HG02798 (cell line): ENCODE measurements at regions not wholly inside any gene's neighbourhood (a gene's known extent, or its start where the extent isn't known, plus 50 kb on each side); places are given as distances from the start of the nearest gene placed in this dataset.

ENCODE experiments used
- ATAC-seq: cut with Tn5 transposase; IDR thresholded peaks from one replicate; pipeline ENCODE4 v1.9.1; 2021; ENCODE audit warnings: mild to moderate bottlenecking; ENCODE audit not compliant: unreplicated experiment, poor library complexity

DNA sequence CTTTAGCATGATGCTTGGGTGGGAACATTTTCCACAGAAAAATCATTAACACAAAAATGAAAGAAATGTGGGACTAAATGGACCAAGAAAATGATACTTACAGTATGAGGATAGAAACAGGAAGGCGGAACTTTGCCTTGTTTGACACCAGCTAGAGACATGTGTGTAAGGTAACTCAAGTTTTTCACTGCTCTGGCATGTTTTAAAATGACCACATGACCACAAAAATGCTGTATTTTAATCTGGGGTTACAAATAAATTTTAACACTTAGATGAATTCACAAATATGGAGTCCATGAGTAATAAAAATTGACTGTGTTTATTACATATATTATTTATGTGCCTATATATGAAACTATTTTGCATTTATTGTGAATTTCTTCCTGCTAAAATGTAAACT, 100.9 kb upstream of the PHYHIPL start:
- no peak for ATAC-seq

DNA sequence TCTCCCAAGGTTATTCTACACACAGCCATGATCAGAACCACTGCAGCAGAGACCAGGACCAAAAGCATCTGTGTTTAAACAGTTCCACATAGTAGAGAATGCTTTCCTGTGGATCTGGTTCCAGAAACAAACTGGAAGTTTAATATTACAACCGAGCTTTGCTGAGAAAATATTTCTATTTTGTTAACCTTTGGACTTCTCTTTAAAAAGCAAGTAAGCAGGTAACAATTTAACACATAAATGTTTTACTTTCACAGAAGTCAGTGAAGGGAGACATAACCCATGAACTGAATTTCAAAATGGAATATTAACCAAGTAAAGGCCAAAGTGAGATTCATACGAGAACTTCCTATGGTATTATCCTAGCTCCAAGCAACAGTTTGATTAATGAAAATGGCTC, 98.6 kb upstream of the PHYHIPL start:
- ATAC-seq = no peak

DNA sequence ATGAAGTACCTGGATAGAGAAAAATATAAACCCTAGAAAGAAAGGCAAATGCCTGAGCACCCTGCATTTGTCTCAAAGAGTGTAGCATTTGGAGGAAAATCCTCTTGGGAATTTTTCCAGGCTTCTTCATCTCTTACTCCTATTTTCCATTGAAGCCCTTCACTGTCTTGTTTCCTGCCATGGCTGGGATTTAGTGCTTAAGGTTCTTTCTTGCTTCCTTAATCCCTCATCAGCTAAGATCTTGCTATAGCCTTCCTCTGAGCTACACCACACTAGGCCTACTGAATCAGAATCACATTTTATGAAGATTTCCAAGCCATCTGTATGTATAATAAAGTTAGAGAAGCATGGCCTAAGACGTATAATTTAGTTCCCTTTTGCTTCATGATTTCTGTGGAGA, 97.5 kb upstream of the PHYHIPL start:
- ATAC-seq = no peak

DNA sequence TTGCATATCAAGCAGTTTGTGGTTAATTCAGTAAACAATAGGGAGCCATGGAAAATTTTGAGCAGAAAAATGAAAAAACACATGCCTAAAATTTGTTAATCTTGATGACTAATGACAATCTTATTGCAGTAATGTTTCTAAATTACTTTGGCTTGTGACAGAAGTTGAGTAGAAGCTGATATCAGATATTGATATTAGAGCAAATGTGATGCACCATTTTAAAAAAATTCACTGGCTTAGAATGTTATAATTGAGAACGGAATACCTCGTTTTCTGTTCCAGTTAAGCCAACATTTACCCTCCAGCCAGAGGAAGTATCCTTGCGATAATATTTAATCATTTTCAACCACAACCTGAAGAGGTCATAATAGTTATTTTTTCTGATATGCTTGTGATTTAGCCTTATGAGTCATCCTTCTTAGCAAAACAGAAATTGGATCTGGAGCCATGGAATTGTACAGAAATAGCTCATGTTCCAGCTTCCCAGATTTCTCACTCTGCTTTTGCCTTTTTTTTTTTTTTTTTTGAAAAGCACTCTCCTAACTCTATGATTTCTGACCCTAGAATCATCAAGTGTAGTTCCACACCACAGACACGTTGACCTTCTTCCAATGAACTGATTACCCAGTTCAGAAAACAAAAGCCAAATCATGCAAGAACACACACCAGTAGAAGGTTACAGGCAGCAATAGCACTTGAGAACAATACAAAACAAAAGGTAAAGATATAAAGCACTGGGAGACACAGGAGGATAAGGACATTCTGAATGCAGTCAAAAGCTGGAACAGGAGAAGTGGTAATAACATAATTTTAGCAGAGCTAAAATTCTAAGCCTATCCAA, 96.8 kb upstream of the PHYHIPL start:
- no peak for ATAC-seq

- no peak for ATAC-seq
These were observed 94.2 kb upstream of the PHYHIPL start for GRCh38 chr10:59082249-59082648.

- no peak for ATAC-seq
These were observed 91.4 kb upstream of the PHYHIPL start for GRCh38 chr10:59085054-59085453.

- no peak for ATAC-seq
These were observed 90.5 kb upstream of the PHYHIPL start for GRCh38 chr10:59085711-59086502.

GRCh38 chr10:59087486-59087885, 89.0 kb upstream of the PHYHIPL start:
- ATAC-seq = no peak

DNA sequence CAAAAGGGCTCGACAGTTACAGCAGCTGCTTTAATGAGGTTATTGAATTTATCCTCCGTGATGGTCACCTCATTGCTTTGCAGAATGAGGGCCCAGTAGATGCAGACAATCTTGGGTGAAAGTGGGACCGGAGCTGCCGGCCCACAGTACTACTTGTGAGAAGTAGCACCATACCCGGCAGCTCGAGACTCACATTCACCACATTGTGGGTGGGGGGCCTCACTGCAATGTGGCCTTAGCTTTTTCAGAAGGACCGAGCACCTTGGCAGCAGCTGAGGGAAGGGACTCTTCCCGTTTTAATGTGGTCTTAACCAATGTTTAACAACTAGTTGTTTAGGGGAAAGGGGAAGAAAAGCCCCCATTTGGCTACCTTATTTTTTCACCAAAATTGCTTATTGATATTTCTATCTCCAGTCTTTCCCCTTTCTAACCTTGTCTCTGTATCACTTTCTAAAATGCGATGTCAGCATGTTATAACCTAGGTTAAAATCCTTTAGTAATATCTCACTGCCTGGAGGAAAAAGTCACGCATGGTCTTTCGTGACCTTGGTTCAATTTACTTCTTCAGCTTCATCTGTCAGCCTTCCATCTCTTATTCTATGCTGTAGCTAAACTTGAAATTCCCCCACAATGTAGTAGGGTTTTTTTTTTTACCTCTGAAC, 87.4 kb upstream of the PHYHIPL start:
- ATAC-seq = no peak

- no peak for ATAC-seq
These were observed 85.4 kb upstream of the PHYHIPL start for GRCh38 chr10:59090817-59091622.

GRCh38 chr10:59093461-59093860, 83.0 kb upstream of the PHYHIPL start:
- ATAC-seq = no peak

DNA sequence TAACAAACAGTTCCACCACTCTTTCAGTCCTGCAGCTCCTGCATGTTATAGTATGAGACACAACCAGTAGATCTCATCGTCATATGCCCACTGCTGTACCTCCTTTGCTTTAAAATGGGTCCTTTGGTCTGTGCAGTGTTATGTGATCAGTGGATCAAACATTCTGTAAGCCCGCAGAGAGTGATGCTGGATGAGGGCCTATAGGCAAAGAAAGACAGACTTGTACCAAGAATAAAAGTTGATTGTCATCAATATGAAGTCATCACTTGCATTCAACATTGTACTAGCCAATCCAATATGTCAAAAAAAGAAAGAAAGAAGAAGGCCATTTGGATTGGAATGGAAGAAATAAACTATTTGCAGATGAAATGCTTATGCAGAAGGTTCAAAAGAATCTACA, 79.8 kb upstream of the PHYHIPL start:
- ATAC-seq = no peak

- no peak for ATAC-seq
These were observed 78.1 kb upstream of the PHYHIPL start for GRCh38 chr10:59098387-59098786.

DNA sequence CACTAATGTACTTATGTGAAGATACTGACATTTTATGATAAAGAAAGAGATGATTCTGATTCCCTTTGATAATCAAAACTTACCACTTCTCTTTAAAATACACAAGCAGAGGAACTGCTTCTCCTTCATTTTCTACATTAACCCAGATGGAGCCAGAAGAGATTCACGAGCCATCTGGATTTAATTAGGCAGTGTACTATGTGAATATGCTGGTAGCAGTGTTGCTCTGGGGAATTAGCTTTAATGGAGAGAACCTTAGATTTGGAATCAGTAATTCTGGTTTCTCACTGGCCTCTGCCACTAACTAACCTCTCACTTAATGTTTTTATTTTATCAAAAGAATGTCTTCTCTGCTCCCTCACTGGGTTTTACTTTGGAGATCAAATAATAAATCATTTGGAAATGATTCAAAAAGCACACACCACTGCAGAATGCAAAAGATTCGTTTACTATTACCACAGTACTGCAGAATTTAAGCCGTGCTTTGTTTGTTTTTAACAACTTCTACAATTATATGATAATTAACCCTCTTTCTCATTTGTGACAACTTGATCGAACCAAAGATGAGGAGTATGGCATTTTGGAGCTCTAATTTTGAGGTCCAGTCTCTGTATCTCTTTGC, 77.5 kb upstream of the PHYHIPL start:
- ATAC-seq = no peak

DNA sequence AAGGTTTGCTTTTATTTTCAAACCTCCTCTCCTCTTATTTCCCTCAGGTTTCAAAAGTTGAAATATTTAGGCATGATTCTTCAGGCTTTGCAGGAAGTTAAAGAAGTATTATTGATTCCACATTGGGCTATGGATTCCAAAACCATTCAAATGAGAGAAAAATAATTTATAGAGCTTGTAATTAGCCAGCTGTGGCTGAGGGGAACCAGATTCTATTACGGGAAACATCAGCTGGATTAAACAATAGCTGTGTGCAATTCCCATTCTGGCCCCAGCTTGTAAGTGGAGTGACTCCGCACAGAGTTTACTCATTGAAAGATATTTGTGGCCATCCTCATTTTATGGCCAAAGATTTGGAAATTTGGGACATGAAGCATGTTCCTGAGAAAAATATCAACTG, 77.0 kb upstream of the PHYHIPL start:
- no peak for ATAC-seq

GRCh38 chr10:59102394-59102793, 74.0 kb upstream of the PHYHIPL start:
- no peak for ATAC-seq

DNA sequence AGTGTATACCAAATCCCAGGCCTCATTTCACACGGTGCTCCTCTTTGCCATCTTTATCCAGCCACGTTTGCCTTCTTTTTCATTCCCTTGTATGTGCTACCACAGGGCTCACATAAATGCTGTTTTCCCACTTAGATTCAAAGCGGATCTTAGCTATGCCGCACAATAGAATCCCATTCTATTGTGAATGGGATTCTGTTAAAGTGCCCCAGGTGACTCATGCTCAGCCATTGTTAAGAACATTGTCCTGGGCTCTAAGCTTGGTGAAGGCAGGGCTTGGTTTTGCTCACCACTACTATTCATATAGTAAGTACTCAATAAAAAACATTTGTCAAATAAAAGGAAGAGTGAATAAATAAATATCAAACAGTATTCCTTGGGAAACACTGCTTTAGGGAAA, 72.3 kb upstream of the PHYHIPL start:
- no peak for ATAC-seq

- ATAC-seq = no peak
These were observed 70.0 kb upstream of the PHYHIPL start for GRCh38 chr10:59106441-59106840.

DNA sequence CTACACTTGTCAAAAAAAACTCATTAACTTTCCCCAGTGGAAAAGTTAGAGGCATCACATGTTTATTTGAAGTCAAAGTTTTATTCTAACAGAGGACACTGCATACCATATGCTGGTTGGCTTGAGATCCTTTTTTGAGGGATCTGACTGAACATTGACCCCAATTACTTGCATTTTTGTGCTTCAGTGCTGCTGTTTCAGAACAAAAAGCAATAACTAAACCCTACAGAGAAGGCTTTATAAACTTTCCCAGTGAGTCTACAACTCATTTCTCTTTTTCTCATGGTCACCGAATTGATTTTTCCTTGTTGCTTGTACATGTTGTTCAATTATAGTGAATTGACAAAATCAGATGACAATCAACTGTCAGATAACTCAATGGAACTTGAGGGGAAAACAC, 69.3 kb upstream of the PHYHIPL start:
- ATAC-seq = no peak

- no peak for ATAC-seq
These were observed 68.1 kb upstream of the PHYHIPL start for GRCh38 chr10:59108296-59108870.
